GM18867 (cell line): ENCODE measurements at regions not wholly inside any gene's neighbourhood (a gene's known extent, or its start where the extent isn't known, plus 50 kb on each side); places are given as distances from the start of the nearest gene placed in this dataset.
"Not testable (repeated sequence)": the region's sequence is repeated elsewhere in the genome, so short reads cannot be mapped to it uniquely, and the experiment has no call there.

ENCODE experiments used
- ATAC-seq: cut with Tn5 transposase; IDR thresholded peaks from one replicate; pipeline ENCODE4 v1.9.1; 2021; ENCODE audit warnings: mild to moderate bottlenecking, moderate library complexity; ENCODE audit not compliant: unreplicated experiment

DNA sequence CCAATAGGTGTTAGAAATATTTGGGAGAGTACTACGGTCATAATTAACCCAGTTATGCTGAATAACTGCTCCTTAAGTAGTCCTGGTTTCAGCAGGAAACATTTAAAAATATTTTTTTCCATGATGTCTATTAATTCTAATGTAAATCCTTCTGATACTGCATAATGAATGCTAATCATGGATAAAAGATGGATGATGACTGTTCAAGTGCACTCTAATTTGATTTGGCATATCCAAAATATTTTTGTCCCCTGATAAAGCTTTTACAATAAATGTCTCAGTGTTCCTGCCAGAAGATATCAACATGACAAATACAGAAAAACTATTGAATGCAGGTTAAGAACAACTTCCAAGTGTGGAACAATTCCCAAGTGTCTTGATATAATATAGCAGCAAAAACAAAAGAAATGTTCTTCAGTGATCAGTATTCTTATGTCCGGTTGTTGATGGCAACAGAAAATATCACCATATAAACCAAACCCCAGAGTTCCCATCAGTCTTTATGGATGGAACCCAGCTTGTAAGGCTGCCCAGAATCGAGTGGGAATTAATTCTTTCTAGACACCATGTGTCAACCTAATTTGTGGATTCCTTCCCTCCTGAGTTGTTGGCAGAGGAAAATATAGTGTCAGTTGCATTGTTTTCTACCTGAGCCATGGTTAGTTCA, 205.4 kb upstream of the GK2 start:
- ATAC-seq, result no peak

DNA sequence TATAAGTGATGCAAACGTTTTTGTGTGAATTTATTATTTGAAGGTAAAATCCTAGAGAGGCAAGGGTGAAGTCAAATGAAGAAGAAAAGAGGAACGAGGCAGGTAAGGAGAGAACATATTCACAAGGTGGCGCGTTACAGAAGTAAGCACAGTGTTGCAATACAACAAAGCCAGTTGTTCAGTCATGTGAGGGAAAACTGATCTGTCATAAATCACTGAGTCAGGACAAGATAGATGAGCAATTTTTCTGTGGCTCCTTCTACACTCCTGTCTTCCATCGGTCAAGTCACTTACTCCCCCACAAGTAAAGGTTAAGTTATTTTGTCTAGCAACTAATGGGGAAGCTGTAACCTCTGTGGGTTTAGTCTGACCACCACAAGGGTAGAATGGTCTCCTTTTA, 203.0 kb upstream of the GK2 start:
- ATAC-seq, result no peak

DNA sequence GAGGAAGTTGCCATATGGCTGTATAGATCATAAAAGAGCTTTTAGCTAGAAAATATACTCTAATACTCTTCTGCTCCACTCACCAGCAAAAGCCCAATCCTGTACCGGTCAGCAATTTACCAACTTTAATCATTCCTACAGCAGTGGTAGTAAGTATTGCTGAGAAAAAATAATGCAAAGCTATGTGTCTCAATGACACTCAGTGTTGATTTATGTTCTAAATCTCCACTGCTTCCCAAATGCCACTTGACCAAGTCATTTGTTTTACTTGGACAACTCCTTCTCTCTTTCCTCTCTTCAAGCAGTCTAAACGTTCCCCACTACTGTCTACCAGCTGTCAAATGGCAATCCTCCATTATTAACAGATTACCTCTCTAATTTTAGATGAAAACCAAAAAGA, 201.8 kb upstream of the GK2 start:
- no peak for ATAC-seq

DNA sequence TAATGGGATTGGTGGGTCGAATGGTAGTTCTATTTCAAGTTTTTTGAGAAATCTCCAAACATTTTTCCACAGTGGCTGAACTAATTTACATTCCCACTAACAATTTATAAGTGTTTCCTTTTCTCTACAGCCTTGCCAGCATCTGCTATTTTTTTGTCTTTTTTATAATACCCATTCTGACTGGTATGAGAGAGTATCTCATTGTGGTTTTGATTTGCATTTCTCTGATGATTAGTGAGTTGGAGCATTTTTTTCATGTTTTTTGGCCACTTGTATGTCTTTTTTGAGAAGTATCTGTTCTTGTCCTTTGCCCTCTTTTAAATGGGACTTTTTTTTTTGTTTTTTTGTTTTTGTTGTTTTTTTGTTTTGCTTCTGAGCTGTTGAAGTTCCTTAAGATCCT, 200.0 kb upstream of the GK2 start:
- peak; percentile 52 for ATAC-seq

DNA sequence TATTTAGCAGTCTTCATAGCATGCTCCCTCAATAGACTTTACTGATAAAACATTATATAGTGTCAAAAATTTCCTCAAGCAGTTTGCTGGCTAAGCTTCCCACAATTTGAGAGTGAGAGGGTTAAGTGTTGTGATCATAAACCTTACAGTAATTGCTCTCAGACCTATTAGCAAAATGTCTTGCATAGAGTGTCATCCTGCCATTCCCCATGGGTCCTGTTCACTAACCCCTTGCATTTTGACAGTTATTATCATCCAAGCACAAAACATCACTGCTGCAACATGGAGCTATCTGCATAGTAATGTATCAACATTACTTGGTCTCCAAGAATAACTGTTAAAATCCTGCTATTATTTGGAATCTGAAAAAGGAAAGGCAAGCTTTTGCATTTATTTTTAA, 196.1 kb upstream of the GK2 start:
- ATAC-seq, result no peak

DNA sequence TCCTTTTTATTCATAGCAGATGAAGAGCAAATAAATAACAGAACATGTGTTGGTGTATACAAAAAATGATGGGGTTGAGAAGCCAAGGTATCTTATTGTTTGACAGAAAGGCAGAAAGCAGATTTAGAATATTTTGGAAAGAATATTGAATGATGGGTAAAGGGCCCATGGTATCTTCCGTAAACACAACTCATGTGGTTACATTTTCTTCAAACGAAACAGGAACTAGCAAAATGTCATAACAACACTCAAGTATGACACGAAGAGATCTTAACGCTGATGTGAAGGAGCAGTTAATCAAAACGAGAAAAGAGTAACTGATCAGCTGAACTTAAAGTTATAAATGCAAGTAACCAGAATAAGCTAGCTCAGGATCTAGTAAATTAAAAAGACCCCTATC, 195.7 kb upstream of the GK2 start:
- ATAC-seq, result peak; percentile 68

DNA sequence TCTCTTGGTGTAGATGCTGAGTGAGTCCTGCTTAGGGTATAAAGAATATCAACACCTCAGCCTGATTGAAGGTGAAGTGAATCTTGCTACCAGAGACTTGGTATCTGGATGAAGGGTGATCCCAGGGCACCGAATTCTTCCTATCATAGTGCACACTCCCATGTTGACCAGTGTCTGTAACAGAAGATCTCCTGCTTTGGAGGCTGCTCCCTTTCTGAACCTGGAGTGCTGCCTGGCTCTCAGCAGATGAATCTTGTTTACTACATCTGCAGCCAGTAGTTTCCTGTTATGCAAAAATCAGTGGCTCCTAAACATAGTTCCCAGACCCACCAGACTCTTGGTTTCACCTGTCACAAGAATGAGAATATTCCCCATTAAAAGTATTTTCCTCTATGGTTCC, 191.7 kb upstream of the GK2 start:
- ATAC-seq, result no peak

DNA sequence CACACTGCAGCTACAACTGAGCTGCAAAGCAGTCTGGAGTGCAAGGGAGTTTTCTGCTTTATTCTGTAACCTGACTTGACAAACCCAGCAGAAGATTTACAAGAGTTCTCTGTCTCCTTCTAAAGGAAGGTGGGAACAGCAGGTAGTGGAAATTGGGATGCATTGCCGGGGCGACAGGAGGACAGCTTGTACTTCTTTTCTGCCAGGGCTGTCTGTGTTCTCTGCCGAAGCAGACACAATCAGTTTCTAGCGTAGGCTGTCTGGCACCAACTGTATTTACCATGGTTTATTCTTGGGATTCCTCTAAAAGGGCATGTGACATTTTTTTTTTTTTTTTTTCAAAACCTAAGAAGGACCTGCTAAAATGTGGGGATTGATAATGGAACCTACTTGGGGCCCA, 190.8 kb upstream of the GK2 start:
- ATAC-seq, result no peak

DNA sequence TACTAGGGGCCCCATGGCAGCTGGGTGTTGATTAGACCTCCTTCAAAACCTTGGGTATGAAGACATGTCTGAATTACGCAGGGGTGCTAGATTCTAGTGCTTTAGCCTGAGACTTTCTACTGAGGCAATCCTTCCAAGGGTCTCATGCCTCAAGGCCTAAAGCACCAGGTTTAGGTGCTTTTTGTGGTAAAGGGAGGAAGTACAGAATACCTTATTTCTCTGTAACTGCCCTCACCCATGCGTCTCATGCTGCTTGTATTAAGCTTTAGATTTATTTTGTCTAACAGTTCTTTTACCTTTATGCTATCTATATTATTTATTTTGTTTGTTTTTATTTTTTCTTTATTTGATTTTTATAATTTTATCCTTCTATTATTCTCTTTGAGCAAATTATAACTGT, 190.2 kb upstream of the GK2 start:
- ATAC-seq, result no peak

DNA sequence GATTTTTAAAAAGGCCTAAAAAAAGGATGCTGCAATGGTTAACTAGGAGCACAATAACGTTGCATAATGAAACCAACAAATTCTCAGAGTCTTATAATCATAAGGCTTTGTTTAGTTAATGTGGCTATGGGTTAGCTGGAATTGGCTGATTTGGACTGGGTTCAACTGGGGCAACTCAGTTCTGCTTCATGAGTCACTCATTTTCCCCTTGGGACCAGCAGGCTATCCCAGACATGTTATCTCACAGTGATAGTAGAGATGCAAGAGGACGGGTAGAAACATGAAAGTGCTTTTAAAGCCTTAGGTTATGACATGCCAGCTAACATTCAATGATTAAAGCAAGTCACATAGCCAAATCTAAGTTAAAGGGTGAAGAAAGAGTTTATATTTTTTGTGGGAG, 189.2 kb upstream of the GK2 start:
- ATAC-seq, result no peak

DNA sequence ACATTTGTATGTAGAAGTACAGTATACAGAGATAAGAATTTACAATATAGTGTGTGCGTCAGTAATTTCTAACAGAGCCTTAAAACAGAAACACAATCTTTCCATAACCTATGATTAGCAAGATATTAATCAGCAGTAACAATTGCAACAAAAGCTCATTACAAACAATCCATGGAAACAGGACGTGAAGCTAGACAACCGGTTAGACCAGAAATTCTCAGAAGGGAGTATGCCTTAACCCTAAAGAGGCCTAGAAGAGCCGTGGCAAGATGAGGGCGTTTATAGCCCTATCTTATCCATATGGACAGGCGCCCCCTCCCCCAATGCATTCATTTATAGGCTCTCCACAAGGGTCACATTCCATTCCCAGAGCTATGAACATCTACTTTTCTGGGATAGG, 184.2 kb upstream of the GK2 start:
- ATAC-seq, result not testable (repeated sequence)

DNA sequence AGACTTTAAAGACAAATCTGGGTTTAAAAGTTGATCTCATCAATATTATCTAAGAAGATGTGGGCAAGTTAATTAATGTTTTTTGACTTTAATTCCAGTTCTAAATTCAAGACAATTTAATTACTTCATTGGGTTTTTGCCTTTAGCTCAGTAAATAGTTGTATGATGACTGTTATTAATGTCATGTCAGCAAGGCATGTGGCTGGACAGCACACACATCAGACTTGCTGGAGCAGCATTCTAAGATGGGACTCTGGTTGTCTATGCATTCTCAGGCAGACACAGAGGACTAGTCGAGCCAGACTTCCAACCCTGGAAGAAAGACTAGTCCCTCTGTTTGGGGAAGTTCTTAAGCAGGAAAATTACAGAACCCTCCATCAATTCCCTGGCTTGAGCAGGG, 180.7 kb upstream of the GK2 start:
- ATAC-seq, result no peak

DNA sequence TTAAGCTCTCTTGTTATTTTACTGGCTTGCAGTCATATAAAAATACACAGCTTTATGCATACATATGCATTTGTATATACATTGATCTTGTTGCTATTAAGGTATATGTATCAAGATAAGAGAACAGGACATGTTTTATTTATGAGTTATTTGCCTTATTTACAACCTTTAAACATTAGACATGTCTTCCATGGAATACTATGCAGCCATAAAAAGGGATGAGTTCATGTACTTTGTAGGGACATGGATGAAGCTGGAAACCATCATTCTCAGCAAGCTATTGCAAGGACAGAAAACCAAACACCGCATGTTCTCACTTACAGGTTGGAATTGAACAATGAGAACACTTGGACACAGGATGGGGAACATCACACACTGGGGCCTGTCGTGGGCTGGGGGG, 179.2 kb upstream of the GK2 start:
- not testable (repeated sequence) for ATAC-seq

DNA sequence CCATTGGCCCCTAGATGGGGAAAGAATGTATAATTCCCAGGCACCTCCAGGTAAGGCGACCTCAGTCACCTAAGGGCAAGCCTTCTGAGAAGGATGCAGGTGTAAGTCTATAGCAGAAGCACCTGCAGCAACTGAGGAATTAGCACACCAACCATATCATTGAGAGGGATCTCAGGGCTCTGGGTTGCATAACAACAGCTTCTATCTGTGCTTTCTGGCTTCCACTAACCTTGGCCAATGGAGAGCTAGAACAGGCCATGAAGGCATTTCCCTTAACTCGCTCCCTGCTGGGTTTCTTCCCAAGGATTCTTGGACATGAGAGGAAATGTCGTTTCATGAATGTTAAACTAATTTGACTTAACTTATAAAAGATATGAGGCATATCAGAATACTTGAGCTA, 177.8 kb upstream of the GK2 start:
- no peak for ATAC-seq

DNA sequence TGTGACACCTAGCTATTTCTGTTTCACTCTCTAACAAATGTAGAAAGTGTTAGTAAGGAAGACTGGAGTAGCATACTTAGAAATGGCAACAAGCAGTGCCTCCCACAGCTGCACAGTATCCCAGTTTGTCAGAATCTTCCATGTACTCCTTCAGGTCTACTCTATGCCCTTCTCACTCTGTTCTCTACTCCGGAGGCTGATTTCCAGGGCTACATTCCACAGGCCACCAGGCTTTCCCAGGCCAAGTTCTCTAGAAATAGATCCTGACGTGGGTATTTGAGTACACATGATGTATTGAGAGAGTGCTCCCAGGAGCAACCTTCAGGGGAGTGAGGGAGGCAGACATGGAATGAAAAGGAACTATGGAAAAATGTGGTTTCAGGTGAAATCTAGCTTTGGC, 177.3 kb upstream of the GK2 start:
- ATAC-seq, result no peak

DNA sequence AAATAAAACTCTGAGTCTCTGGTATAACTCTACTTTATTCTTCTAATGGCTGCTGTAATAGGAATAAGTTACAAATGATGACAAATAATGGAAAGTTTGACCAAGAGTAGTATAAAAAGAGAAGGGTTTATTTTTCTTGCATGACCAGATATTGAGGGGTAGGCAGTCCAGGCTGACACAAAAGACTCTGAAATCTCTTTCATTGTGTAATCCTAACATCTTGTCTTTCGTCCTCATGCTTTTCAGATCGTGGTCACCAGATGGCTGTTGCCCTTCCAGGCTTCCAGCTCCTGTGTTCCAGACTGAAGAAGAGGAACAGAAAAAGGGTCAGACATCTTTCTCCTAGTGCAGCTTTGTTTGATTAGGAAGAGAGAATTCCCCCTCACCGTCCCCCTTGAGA, 176.9 kb upstream of the GK2 start:
- ATAC-seq, result no peak

DNA sequence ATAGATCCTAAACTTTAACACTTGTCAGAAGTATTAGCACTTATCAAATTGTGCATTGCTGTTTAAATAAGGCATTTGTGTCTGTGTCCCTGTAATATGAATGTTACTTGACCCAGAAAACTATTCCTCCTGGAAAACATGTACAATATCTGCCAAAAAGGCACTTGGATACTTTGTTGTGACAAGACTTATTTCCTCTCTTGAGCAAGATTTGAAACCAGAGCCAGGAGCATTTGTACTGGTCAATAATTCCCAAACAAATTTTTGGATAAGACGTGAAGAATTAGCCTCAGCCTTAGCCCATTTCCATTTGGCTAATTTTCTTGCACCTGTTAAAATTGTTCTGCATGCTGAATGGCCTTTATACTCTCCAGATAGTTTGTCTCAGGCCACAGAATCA, 176.3 kb upstream of the GK2 start:
- no peak for ATAC-seq

DNA sequence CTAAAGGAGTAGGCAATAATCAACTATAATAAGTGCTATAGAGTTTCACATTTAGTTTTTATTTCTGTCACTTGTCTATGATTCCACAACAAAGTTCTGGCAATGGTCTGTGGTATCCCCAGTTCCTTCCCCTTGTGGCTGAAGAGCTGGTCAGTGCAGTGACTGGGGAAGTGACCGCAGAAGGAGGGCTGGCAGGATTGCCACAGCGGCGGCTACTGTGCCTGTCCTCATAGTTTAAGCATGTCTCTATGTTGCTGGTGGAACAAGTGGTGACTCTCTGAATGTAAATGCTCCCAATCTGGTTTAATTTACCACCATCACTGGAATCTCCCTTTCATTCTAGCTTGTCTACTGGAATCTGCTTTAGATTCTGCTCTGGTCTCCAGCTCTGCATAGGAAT, 170.6 kb upstream of the GK2 start:
- no peak for ATAC-seq

DNA sequence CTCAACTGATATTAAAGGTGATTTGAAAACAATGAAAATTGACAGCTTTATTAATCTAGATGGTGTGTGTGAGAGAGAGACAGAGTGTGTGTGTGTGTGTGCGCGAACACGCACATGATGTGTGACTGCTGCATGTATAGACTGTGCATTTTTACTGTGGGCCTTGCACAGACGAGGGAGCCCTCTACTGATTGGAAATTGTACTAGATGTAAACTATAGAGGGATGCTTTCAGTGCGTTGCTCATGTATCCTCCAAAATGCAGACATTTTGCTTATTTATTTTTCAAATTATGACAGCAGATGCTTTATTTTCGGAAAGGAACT, 168.4 kb upstream of the GK2 start:
- peak; percentile 82 for ATAC-seq

DNA sequence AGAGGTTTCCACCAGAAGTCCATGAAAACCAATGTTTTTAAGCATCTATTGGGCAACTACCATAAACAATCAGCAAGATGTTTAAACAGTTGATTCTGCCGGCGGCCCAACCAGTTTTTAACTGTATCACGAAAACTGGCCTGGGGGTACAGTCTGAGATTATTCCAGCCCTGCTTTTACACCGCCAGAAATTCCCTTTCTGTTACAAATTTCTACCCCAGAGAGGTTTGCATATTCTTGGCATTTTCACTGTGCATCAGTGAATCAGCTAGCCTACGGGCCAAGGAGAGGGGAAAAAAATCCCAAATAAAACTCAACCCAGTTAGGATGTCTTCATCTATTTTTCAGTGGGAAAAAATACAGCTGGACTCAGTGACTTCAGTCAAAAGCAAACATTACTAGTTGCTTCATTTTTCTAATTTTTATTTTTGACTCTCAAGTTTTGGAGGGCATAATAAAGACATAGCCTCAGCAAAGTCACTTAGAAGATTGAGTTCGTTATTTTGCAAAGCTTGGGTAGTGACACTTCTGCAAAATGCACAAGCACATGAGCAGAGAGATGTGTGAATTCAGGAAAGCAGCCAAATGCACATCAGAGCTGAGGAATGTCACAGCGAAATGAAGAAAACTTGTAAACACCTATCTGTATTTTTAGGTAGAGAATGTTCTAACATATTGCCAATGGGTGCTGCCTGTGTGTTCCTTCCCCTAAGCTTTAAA, 167.8 kb upstream of the GK2 start:
- ATAC-seq, result no peak

DNA sequence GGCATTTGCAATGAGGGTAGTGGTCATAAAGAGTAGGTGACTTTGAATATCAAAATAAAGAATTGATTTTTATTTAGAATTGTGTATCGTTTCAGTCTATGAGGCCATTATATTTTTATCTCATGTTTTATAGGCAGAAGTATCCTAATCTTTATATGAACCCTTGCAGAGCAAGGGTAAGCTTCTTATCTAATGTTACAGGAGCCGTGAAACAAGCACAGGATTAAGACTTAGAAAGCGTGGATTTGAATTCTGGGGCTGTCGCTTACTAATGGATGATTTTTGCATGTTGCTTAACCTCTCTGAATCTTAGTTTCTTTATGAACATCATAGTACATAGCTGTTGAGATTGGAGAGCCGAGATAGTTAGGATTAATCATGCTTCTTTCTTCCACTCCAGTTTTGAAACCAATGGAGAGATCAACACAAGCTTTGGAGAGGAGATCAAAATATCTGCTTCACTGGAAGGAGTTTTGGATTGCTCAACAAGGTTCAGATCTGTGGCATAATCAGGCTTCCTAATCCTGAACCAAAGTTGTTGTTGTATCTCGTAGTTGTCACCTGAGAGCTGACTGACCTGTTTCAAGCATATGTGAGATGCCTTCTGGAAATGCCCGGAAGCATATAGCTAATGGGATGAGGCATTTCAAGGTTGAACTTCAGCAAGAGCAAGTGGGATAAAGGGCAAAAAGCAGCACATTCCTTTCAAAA, 166.9 kb upstream of the GK2 start:
- ATAC-seq, result no peak

DNA sequence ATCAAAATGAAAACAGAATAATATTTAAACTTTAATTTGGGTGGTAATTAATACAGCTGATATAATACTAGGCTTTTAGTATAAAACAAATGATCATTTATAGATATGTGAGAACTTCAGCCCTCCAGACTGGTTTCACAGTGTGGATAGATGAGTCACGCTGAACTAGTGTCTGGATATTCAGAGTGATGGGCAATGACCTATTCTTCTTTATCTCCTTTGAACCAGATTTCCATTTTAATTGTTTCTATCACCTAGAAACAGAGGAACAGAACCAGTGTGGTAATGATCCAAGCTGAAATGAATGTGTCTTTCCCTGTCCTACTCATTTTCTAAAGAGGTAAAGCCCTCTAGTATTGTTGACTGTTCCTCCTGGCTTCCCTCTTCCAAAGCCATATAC, 155.2 kb upstream of the GK2 start:
- no peak for ATAC-seq

DNA sequence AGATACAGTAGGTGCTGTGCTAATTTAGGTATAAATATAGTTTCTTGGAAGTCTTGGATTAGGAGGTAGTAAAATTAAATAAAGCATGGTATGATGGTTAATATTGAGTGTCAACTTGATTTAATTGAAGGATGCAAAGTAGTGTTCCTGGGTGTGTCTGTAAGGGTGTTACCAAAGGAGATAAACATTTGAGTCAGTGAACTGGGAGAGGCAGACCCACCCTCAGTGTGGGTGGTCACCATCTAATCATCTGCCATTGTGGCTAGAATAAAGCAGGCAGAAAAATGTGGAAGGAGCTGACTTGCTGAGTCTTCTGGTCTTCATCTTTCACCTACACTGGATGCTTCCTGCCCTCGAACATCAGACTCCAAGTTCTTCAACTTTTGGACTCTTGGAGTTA, 153.7 kb upstream of the GK2 start:
- ATAC-seq, result no peak
